D341Med (cell line): ENCODE measurements at regions not wholly inside any gene's neighbourhood (a gene's known extent, or its start where the extent isn't known, plus 50 kb on each side); places are given as distances from the start of the nearest gene placed in this dataset.
"Not testable (repeated sequence)": the region's sequence is repeated elsewhere in the genome, so short reads cannot be mapped to it uniquely, and the experiment has no call there.

Experiments
- DNase-seq: peaks from one replicate; pipeline ENCODE4 v3.0.0; 2012; ENCODE audit warnings: low spot score

DNA sequence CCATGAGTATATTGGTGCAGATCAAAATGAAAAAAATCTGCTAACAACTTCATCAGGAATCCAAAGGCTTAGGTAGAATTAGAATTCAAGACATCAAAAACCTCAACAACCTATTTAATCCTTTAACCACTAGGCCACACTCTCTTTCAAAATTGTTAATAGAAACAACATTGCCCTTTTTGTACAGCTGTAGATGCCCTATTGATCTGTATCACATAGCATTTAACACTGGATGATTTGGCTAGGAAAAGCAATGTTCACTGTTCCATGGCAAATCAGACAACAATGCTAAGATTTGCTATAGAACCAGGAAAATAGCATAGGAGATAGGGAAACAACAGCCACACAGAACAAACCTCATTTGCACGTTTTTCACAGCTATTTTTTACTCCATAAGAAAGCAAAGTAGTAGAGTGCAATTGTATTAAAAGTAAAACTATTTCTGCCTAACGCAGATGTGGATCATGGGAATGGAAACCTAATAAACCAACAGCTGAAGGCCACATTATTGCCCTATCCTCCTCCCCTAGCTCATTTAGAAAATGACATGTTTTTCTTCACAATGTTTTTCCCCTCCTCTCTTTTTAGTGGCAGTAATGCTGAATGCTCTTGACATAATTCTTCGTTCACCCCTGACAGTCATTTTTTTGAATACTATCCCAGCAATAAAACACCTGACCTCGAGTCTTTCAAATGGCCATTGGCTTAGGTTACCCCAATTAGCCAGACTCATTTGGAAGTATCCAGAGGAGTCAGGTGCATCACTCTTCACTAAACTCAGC lies 373.0 kb upstream of the CCNH start:
- DNase-seq: no peak

DNA sequence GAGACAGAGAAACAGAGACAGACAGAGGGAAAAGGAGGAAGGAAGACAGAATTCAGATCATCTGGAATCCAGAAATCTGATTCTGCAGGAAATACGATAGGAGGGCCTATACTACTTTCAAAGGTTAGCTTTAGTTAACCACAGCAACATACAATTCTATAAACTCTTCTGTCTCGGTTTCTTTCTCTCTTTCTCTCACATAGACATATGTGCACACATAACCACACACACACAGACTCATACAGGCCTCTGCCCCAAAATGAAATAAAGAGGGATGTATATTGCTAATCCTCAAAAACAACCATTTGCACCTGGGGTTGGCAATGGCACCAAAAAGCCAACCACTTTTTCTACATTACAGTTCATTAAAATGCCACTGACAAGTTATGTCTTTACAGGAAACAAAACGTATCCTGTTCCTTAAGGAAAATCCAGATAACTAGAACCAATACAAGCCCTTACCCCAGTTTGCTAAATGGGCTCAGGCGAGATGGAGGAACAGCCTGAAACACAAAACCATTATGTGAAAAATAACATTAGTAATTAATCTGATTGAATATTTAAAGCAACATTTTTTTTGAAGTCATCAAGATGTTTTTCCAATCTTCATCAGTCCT lies 372.3 kb upstream of the CCNH start:
- no peak for DNase-seq

DNA sequence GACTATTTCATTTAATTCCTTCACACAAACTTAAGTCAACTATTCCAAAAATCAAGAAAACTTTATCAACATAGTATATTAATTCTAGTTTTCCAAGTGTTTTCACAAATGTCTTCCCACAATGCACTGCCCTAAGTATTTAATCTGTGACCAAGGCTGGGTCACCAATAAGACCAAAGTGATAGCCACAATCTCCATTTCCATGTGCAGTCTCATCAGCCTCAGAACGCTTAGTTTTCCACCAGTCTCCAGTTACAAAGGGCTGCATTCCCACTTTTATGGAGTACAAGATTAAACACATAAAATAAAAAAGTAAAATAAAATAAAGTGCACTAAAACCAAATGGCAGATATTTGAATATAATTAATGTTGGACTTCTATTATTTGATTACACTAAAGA lies 371.6 kb upstream of the CCNH start:
- DNase-seq: no peak

DNA sequence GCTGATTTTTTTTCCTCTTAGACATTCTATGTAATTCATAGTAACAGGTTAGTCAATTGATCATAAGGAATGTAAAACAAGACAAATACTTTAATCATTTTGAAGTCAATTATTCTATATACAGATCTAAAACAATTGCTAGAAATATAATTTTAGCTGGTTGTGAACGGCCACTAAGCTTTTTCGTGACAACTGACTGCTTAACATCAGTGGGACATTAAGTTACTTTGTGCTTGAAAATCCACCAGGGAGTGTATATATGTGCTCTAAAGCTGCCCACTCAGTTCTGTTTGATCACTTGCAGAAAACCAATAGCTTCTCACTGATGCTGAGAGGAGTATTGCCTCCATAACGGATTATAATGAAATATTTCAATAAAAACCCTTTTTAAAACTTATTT lies 370.2 kb upstream of the CCNH start:
- DNase-seq: no peak

DNA sequence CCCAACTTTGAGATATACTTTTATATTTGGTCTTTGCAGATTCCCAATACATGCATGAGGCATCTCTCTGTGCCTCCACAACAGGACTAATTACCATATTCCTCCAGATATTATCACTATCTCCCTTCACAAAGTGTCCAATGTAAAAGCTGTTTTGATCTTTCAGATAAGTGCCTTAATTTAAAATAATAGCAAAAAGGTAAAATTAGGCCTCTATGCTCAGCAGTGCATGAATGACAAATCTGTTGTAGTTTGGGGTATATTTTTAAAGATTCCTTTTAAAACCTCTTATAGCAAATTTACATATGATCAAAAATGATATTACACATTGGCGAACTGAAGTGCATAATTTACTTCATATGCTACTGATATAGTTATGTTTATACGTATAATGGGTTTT lies 369.2 kb upstream of the CCNH start:
- DNase-seq: no peak

DNA sequence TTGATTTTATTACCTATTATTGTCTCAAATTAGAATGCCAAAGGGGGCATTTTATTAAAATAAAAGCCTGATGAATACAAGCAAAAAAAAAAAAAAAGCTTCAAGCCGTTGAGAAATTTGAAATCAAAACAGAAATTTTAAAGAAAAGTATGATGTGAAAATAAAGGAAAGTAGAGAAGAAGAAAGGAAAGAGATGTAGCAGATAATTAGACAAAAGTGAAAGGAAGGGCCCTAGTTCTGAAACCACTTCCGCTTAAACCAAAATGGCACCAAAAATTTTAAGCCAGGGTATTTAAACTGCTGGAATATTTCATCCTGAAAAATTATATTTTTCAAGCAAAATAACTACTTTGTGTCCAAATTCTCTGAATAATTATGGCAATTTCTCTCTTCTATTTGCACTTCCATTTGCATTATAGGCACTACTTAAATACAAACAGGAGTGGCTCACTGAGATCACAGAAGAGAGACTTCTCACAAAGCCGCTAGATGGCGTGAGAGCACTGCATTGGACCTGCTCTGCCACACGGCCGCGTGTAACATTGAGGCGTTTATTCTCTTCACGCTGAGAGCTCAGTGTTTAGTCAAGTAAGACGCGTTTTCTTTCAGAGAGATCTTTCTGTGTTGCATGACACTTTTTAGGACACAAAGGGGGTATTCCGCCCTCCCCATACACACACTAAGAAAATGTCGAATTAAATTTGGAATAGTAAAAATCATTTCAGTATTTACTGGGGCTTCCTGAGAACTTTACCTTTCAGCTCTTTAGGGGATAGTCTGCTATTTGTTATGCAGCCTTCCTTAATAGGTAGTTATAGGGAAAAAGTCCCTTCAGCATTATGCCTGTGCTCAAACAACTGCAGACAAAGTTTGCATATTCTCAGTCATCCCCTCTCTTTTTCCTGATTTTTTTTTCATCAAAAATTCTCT lies 368.4 kb upstream of the CCNH start:
- DNase-seq: peak; percentile 72

DNA sequence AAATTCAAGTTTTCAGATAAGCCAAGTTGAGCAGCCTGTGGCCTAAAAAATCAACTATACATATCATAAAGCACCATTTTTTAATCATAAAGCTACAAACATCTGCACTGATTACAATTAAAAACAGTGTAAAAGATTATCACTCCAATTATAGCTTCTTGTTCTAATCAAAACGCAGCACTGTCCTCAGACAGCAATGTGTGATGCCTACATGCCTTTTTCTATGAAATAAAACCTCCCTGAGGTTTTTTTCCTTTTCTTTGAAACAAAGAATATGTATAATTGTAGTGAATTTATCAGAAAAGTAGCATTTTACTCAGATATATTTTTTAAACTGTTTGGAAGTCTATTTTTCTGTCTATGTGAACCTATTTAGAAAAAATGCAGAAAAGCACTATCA lies 366.1 kb upstream of the CCNH start:
- no peak for DNase-seq

DNA sequence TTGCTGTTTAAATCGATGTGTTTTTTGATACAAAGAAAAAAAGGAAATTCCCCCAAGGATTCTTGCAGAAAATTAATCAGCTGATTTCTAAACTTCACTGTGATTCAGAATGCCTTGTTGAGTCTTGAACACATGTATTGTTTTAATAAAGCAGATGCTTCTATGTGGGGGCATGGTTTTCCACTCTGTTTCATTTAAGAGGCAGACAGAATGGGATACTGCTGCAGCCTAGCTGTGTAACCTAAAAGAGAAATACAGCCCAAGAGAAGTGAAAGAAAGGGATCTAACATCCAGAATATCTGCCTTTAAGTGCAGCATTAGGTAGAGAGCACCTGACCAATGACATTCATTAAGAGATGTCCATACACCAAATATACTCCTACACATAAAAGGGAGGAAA lies 365.1 kb upstream of the CCNH start:
- DNase-seq: no peak

DNA sequence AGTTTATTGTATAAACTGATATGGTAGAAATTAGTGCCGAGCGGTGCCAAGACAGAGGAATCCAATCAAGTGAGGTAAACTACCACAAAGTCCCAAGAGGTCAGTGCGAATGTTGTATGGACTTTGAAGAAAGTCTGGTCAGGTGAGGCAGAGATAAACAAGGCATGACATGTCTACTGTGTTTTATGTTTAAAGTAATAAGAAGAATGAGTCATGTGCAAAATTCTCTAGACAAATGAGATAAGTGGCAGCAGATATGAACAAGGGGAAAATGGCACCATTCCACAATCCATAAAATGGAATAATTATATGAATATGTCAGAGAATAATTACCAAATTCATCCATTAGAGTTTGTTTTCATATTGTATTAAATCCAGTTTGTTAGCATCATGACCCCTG lies 364.1 kb upstream of the CCNH start:
- DNase-seq: no peak

DNA sequence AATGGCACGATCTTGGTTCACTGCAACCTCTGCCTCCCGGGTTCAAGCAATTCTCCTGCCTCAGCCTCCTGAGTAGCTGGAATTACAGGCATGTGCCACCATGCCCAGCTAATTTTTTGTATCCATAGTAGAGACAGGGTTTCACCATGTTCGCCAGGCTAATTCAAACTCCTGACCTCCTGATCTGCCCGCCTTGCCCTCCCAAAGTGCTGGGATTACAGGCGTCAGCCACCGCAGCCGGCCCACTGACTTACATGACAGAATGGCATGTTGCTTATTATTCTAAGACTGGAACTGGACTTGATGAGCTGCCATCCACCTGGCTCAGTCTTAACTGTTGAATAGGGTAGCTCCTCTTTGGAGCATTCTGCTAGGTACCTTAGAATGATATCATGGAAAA lies 363.6 kb upstream of the CCNH start:
- not testable (repeated sequence) for DNase-seq

DNA sequence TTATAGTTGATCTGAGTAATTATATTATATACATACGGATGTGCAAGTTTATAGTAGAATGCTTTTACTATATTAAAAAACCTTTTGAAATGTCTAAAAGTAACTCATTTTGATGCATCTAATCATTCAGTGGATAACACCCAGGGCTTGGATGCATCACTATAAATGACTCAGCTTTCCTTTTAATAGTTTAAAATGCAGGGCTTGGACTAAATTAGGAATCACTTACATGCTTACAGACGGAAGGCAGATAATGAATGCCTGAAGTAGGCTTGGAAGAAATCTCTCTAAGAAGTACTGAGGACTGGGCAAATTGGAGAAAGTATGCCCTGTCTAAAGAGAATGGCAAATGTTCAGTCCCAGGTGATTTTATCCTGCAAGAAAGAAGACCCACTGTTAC lies 362.5 kb upstream of the CCNH start:
- DNase-seq: no peak

DNA sequence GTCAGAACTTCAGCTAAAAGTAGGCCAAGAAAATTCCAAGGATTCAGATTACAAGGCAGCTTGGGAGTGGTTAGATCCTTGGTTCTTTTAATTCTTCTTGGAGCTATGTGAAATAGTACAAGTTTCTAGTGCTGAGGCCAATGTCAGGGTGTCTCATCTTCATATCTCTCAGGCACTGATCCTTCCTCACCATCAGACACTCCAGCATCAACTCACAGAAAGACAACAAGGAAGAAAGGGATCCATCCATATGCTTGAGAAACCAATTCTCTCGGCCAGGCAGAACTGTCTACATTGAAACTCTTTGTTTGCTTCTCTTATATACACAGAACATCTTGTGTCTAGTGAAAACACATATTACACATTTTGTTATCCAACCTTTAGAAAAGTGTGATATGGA lies 362.1 kb upstream of the CCNH start:
- DNase-seq: no peak

DNA sequence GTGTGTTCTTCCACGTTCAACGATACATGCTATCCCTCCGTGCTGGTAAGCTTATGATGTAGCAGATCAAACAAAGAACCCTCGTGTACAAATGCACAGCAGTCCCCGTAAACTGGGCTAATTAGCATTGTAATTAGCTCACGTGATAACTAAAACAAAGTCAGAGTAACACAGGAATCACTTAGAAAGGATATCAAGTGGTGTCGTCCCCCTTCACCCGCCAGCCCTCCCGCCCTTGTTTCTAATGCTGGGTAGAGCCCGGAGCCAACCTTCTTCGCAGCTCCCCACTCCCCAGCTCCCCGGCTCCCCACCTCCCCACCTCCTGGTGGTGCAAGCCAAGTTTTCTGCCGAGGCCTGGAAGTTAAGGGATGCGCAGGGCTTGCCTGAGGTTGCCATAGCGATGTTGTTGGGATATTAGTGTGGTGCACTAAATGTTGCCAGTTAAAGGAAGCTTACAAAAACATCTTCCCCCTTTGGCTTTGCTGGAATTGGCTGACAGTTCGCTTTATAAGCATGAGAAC lies 357.9 kb upstream of the CCNH start:
- no peak for DNase-seq

DNA sequence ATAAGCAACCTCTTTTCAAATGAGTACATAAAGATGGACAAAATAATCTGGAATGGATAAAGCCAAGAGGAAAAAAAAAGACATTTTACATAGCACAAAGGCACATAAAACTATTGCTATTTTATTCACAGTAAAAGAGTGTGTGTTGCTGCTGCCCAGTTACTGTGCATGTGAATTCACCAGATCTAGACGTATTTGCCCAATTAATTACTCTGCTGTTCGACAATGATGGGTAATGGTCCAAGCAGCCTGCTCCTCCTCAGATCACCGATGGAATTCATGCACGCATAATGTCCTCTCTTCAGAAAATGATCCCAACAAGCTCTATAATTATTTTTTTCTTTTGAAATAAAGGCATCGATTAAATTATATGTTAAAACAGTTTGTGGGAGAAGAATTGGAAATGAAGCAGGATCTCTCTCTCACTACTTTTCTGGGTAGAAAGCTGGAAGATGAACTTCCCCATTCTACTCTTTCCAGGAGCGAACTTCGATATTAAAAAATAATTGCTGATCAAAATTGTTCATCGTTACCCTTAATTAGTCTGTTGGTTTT lies 357.4 kb upstream of the CCNH start:
- DNase-seq: no peak

DNA sequence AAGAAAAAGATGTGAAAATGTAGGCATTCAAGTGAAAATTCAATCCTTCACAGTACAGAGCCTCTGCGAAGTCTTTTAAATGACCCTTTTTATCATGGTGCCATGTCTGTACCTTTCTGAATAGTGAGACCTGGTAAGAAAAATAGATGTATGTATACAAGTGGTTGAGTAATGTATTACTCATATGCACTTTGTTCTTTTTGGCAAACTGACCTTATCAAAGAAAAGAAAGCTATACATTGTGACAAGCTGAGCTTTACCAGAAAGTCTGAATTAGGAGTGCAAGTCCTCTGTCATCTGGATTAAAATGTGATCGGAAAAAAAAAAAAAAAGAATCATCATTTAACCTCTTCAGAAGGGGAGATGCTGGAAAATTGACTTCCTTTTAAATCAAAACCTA lies 356.4 kb upstream of the CCNH start:
- DNase-seq: no peak

DNA sequence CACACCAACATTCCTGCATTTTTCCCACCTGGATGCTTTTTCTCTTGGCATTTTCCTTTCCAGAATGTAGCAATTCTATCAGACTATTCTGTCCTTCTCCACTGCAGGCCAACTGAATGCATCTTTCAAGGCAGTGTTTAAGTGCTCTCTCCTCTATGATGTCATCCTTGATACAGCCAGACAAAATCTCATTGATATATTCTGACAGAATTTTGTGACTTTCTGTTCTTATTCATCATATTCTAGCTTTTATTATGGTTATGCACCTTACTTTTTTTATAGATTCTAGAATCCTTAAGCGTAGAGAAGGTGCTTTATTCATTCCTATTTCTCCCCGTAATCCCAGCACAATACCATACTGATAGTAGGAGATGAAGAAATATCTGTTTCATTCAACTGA lies 355.5 kb upstream of the CCNH start:
- DNase-seq: no peak

DNA sequence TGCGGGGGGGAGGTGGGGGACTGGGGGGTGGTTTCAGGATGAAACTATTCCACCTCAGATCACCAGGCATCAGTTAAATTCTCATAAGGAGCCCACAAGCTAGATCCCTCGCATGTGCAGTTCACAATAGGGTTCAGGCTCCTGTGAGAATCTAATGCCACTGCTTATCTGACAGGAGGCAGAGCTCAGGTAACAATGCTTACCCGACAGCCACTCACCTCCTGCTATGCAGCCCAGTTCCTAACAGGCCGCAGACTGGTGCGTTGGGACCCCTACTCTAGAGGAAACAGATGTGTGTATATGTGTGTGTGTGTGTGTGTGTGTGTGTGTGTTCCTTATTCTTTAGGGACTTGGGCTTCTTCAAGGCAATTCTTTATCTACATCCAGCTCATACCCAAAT lies 352.3 kb upstream of the CCNH start:
- DNase-seq: no peak

DNA sequence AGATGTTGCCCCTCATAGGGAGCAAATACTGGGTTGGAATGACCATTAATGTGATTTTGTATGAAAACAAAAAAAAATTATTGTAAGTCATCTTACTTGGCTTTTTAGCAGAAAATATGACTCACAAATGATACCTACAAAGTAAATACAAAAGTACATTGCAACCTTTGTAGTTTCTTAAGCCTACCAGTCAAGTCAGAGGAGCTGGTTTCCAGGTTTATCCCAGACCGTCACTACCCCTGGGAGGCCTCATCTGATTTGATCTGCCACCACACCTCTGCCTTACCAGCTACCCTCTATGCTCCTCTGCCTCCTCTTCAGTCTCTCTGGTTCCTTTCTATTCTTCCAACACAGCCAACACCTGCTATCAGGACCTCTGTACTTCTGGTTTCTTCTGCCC lies 349.9 kb upstream of the CCNH start:
- no peak for DNase-seq

DNA sequence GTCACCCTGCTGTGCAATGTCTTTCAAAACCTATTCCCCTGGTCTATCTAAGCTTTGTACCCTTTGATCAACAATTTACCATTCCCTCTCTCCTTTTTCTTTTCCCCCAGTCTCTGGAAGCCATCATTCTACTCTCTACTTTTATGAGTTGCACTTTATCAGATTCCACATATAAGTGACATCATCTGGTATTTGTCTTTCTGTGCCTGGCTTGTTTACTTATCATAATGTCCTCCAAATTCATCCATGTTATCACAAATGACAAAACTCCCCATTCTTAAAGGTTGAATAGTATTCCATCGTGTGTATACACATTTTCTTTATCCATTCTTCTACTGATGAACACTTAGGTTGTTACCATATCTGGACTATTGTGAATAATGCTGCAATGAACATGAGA lies 344.2 kb upstream of the CCNH start:
- no peak for DNase-seq

DNA sequence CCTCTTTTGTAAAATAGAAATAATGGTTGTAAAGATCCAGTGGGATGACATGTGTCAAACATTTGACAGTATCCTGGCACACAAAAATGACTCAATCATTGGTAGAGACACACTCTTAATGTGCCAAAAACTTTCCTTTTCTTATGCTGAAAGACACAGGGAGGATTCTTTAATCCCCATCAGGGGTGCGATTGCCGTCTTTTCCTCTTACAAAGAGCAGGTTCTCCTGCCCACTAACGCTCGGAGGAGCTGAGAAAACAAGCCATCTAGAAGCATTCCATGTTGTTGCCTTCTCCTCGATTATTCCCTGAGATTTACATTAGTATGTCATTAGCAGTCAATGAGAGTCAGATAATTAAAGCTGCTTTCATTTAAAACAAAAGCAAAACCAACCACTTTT lies 342.6 kb upstream of the CCNH start:
- no peak for DNase-seq

DNA sequence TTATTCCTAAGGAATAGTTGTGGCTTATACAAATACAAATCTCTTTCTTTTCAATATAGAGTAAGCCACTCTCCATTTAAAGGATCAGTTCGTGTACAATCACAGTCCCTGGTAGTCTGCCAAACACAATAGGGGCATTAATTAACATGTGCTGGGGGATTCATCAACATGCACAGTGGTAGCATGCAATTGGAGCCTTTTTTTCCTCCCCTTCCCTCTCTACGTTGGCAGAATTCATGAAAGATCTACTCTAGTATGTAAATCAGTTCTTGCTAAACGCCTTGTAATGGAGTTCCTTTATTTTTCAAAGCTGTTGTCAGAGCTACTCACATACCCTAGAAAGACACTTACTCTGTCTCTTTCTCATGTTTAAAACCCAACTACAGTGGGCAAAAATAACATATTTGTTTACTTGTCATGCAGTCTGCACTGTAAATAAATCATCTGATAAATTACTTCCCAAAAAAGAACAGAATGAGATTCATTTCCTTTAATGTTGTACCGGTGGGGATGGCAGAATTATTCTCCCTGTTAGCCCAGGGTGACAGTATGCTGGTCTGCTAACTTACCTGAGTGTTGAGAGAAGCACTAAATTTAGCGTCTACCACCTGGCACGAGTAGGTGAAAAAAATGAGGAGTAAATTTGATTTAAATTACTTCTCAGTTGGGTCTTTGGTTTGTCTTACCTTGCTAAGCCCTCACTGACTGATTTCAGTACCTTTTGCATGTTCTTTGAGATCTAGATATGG lies 341.5 kb upstream of the CCNH start:
- DNase-seq: peak; percentile 12

DNA sequence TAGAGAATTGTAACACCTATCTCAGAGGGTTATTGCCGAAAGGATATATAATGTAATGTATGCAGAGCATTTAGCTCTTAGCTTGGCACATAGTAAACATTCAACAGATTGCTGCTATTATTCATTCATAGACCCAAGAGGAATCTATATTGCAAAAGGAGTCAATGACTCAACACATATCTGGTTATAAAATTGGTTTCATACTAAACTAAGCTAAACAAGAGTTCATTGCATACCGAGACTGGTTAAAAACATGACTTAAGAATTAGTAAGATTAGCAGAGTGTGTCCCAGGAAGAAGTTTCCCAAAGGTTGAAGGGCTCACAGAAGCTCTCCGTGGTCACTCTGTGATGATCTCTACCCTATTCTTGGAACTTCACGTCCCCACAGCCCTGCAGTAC lies 339.6 kb upstream of the CCNH start:
- DNase-seq: no peak
